CD4-positive, alpha-beta T cell (primary cell): ENCODE measurements at regions not wholly inside any gene's neighbourhood (a gene's known extent, or its start where the extent isn't known, plus 50 kb on each side); places are given as distances from the start of the nearest gene placed in this dataset.

ENCODE experiments used
- ATAC-seq: fragments of 200-7000 bp; cut with Tn5 transposase; one replicate; pipeline ENCODE4 v1.10.0; 2022; ENCODE audit warnings: mild to moderate bottlenecking; ENCODE audit not compliant: poor library complexity
- CTCF ChIA-PET: fragments of 350-600 bp; sonication (Branson Sonifier 250); formaldehyde crosslinking; loops from one replicate; lab custom pipeline; 2021; ENCODE audit warnings: antibody characterized with exemption, inconsistent platforms; lab: Charles Lee
- POLR2A ChIA-PET: fragments of 350-600 bp; sonication (Branson Sonifier 250); formaldehyde crosslinking; loops from one replicate; lab custom pipeline; 2021; ENCODE audit warnings: antibody characterized with exemption, inconsistent platforms; lab: Charles Lee
- DNase-seq, 14 experiments: peaks; one replicate each; pipeline ENCODE4 v3.0.0-alpha.2; 2013 to 2020; ENCODE audit warnings: mixed read lengths in 2 of 14
- H3K27ac ChIP-seq, 2 donors: one replicate each; pipeline versions ENCODE4 v1.5.1 to v1.7.0; 2013; ENCODE audit warnings: low read length in 2 of 2, low read depth in 1 of 2, mild to moderate bottlenecking in 1 of 2
- H3K27me3 ChIP-seq, 2 experiments: 1 replicate in 1 of 2; 2 replicates in 1 of 2; pipeline versions ENCODE4 v1.6.1 to v1.7.0; 2013; ENCODE audit warnings: low read length in 2 of 2, control low read depth in 1 of 2, mild to moderate bottlenecking in 1 of 2, moderate library complexity in 1 of 2; ENCODE audit not compliant: insufficient read depth in 2 of 2, control insufficient read depth in 1 of 2
- H3K36me3 ChIP-seq: one replicate; pipeline ENCODE4 v1.6.1; 2013; ENCODE audit warnings: low read length, control low read depth; ENCODE audit not compliant: insufficient read depth
- H3K4me1 ChIP-seq: one replicate; pipeline ENCODE4 v1.6.1; 2013; ENCODE audit warnings: low read length, control low read depth; ENCODE audit not compliant: insufficient read depth
- H3K4me3 ChIP-seq: one replicate; pipeline ENCODE4 v1.5.1; 2013; ENCODE audit warnings: mild to moderate bottlenecking, low read length, moderate library complexity
- H3K9me3 ChIP-seq, 2 experiments: 1 replicate in 1 of 2; 2 replicates in 1 of 2; pipeline versions ENCODE4 v1.6.1 to v1.7.0; 2013; ENCODE audit warnings: low read length in 2 of 2, mild to moderate bottlenecking in 2 of 2, control low read depth in 1 of 2, moderate library complexity in 1 of 2; ENCODE audit not compliant: control insufficient read depth in 1 of 2, insufficient read depth in 1 of 2
- H3K27ac Mint-ChIP-seq: one replicate; pipeline ENCODE4 v1.8.0; 2020; ENCODE audit warnings: mixed read lengths
- H3K27me3 Mint-ChIP-seq: one replicate; pipeline ENCODE4 v1.8.0; 2021; ENCODE audit warnings: mixed read lengths
- H3K36me3 Mint-ChIP-seq: one replicate; pipeline ENCODE4 v1.8.0; 2021; ENCODE audit warnings: low read depth, mixed read lengths
- H3K4me1 Mint-ChIP-seq: one replicate; pipeline ENCODE4 v1.8.0; 2021; ENCODE audit warnings: low read depth, mixed read lengths
- H3K4me3 Mint-ChIP-seq: one replicate; pipeline ENCODE4 v1.8.0; 2020; ENCODE audit warnings: mild to moderate bottlenecking, mixed read lengths
- H3K9me3 Mint-ChIP-seq: one replicate; pipeline ENCODE4 v1.8.0; 2020; ENCODE audit warnings: mixed read lengths
- CTCF ChIP-seq: fragments of 200-600 bp; IDR thresholded peaks from one replicate; pipeline ENCODE4 v1.8.0; 2022; ENCODE audit warnings: antibody characterized with exemption, mild to moderate bottlenecking
- intact Hi-C, 2 experiments: fragments of 100-400 bp; cut with DNase I in 1 of 2; cut with micrococcal nuclease in 1 of 2; formaldehyde crosslinking; loops; one replicate each; pipeline versions ENCODE4 v1.15.1 to v1.9.0; 2023 to 2025; cut with DNase I, micrococcal nuclease

DNA sequence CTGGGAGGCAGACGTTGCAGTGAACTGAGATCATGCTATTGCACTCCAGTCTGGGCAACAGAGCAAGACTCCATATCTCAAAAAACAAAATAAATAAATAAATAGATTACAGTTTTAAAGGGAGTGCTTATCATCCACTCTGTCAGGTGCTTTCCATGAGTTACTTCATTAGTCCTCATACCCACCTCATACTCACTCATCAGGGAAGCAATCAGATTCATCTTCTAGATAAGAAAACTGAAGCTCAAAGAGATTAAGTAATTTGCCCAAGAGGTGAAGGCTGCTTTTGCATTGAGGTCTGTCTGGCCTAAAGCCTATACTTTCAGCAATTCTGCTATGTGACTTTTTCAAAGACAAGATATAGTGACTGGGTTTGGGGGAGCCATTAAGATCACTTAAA is 101.0 kb downstream of the RASSF10 start:
- ATAC-seq (no peak), DNase-seq (no peak)
- Mint-ChIP-seq H3K36me3 (no peaks in the 10 kb centered on the region), H3K27ac (no peak overlapping the region), H3K4me3 (no peak overlapping the region), H3K27me3 (peaks cover 12% of the 10 kb centered on the region), H3K9me3 (no peaks in the 10 kb centered on the region), H3K4me1 (no peaks in the 10 kb centered on the region)
- intact Hi-C loops: no loop called here
- CTCF ChIA-PET: no interaction called here
- H3K36me3 ChIP-seq: no peaks in the 10 kb centered on the region
- no peak overlapping the region for H3K27ac ChIP-seq
- POLR2A ChIA-PET: no interaction called here
- H3K4me1 ChIP-seq: no peaks in the 10 kb centered on the region
- peaks cover 0 to 12% of the 10 kb centered on the region in 2 experiments for H3K9me3 ChIP-seq
- TF ChIP-seq CTCF: no peak
- H3K4me3 ChIP-seq: no peak overlapping the region
- H3K27me3 ChIP-seq: no peaks in the 10 kb centered on the region

DNA sequence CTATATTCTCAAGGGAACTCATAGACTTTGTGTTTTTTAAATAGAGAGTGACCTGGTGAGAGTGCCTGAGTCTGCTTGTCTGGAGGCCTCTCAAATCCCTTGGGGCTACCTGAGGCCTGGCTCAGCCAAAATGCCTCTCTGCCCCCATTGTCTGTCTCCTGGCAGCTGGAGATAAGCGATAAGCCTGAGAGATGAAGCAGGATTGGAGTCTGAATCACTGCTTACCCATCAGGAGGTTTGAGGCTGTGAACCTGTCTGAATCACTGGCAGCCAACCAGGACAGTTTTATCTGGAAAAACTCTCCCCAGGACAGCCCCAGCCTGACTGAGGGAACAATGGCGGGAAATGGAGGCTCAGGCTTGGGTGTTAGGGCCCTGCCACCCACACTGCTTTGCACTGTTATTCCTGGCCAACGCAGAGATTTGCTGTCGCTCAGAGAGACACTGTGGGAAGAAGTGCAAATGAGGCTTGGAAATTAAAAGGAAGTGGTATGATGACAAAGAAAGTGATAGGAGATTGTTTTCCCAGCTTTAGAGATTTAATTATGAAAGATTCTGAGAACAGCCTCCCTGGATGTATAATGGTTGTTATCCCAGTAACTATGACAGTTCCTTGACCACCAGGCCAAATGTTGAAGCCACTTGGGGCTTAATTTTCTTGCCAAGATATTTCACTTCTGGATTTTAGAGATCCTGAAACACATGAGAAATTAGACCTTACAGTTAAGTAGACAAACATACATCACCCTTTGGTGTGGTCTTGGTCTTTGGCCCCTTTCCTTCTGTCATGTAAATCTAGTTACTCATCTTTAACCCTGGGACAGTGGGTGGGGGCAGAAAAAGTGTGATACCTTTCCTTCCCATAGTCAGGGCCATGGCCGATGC is 102.1 kb downstream of the RASSF10 start:
- DNase-seq: no peak
- Mint-ChIP-seq H3K4me3 (no peak overlapping the region), H3K27ac (no peak overlapping the region), H3K4me1 (no peaks in the 10 kb centered on the region), H3K27me3 (peaks cover 17% of the 10 kb centered on the region), H3K9me3 (no peaks in the 10 kb centered on the region), H3K36me3 (no peaks in the 10 kb centered on the region)
- ChIA-PET POLR2A (no interaction called here), CTCF (no interaction called here)
- Histone ChIP-seq H3K27ac (no peak overlapping the region), H3K4me3 (no peak overlapping the region), H3K9me3 (peaks cover 0 to 12% of the 10 kb centered on the region in 2 experiments), H3K27me3 (no peaks in the 10 kb centered on the region), H3K4me1 (no peaks in the 10 kb centered on the region), H3K36me3 (no peaks in the 10 kb centered on the region)
- intact Hi-C loops: no loop called here
- no peak for TF ChIP-seq CTCF
- no peak for ATAC-seq

DNA sequence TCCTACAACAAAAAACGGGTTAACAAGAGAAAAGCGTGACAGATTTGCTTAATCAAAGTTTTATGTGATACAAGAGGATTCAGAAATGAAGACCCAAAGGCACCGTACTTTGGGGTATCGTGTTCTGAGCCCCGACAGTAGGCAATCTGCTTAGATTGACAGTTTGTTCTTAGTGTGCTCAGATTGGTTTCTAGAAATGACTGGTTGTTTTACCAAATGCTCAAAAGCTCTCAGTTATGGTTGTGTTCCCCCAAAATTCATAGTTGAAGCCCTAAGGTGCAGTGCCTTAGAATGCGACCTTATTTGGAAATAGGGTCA is 102.7 kb downstream of the RASSF10 start:
- Mint-ChIP-seq H3K36me3 (no peaks in the 10 kb centered on the region), H3K4me1 (no peaks in the 10 kb centered on the region), H3K9me3 (no peaks in the 10 kb centered on the region), H3K27ac (no peak overlapping the region), H3K4me3 (no peak overlapping the region), H3K27me3 (peaks cover 23% of the 10 kb centered on the region)
- DNase-seq (no peak), ATAC-seq (no peak)
- Histone ChIP-seq H3K36me3 (no peaks in the 10 kb centered on the region), H3K9me3 (peaks cover 0 to 12% of the 10 kb centered on the region in 2 experiments), H3K4me3 (no peak overlapping the region), H3K4me1 (no peaks in the 10 kb centered on the region), H3K27ac (no peak overlapping the region), H3K27me3 (peaks cover 0 to 3% of the 10 kb centered on the region in 2 experiments)
- intact Hi-C loops: no loop called here
- ChIA-PET POLR2A (no interaction called here), CTCF (no interaction called here)
- TF ChIP-seq CTCF: no peak
